Naive B cell (primary cell): ENCODE measurements at regions not wholly inside any gene's neighbourhood (a gene's known extent, or its start where the extent isn't known, plus 50 kb on each side); places are given as distances from the start of the nearest gene placed in this dataset.

ENCODE experiments used
- ATAC-seq, 2 donors: fragments of 150-1000 bp; cut with Tn5 transposase; 2 replicates each; pipeline ENCODE4 v1.10.0; 2021; ENCODE audit warnings: low read depth in 2 of 2, mild to moderate bottlenecking in 2 of 2, moderate library complexity in 2 of 2
- DNase-seq: peaks from one replicate; pipeline ENCODE4 v3.0.0; 2022
- H3K27ac Mint-ChIP-seq, 6 donors: one replicate each; pipeline ENCODE4 v1.8.0; 2020 to 2022; ENCODE audit warnings: mild to moderate bottlenecking in 6 of 6, mixed read lengths in 6 of 6, moderate library complexity in 5 of 6, inconsistent platforms in 2 of 6
- H3K27me3 Mint-ChIP-seq, 3 donors: one replicate each; pipeline ENCODE4 v1.8.0; 2021 to 2022; ENCODE audit warnings: mixed read lengths in 3 of 3, mild to moderate bottlenecking in 1 of 3
- H3K36me3 Mint-ChIP-seq, 2 donors: one replicate each; pipeline ENCODE4 v1.8.0; 2020 to 2022; ENCODE audit warnings: mixed read lengths in 2 of 2, inconsistent platforms in 1 of 2, mild to moderate bottlenecking in 1 of 2
- H3K4me1 Mint-ChIP-seq, 3 donors: one replicate each; pipeline ENCODE4 v1.8.0; 2020 to 2022; ENCODE audit warnings: mixed read lengths in 3 of 3, inconsistent platforms in 1 of 3, mild to moderate bottlenecking in 1 of 3, moderate library complexity in 1 of 3
- H3K4me3 Mint-ChIP-seq, 8 donors: one replicate each; pipeline ENCODE4 v1.8.0; 2020 to 2022; ENCODE audit warnings: mild to moderate bottlenecking in 8 of 8, mixed read lengths in 8 of 8, moderate library complexity in 8 of 8, inconsistent platforms in 2 of 8
- H3K9me3 Mint-ChIP-seq, 7 donors: one replicate each; pipeline ENCODE4 v1.8.0; 2020 to 2022; ENCODE audit warnings: mixed read lengths in 7 of 7, mild to moderate bottlenecking in 5 of 7, inconsistent platforms in 2 of 7, moderate library complexity in 1 of 7

- H3K27ac Mint-ChIP-seq, result peak overlapping the region in 1 of 6 donors; percentile 59
- peaks cover 3 to 14% of the 10 kb centered on the region in 2 donors for H3K36me3 Mint-ChIP-seq
- H3K9me3 Mint-ChIP-seq, result peaks cover under 1 to 9% (median 7%) of the 10 kb centered on the region in 7 donors
- no peak for DNase-seq
- ATAC-seq, result no peak
- peaks cover 17 to 19% (median 19%) of the 10 kb centered on the region in 3 donors for H3K4me1 Mint-ChIP-seq
- H3K27me3 Mint-ChIP-seq, result no peaks in the 10 kb centered on the region
- no peak overlapping the region for H3K4me3 Mint-ChIP-seq
Observed at GRCh38 chr4:11050766-11051165, 366.2 kb upstream of the CLNK start.

- ATAC-seq (no peak), DNase-seq (no peak)
- Mint-ChIP-seq H3K36me3 (peaks cover 11 to 25% of the 10 kb centered on the region in 2 donors), H3K4me1 (peaks cover 30 to 31% (median 31%) of the 10 kb centered on the region in 3 donors), H3K4me3 (no peak overlapping the region), H3K27me3 (no peaks in the 10 kb centered on the region), H3K9me3 (peaks cover 6 to 20% (median 13%) of the 10 kb centered on the region in 7 donors), H3K27ac (no peak overlapping the region)
Observed at GRCh38 chr4:11049001-11049400, 364.4 kb upstream of the CLNK start.

- H3K27ac Mint-ChIP-seq, result no peak overlapping the region
- peaks cover 6 to 20% (median 13%) of the 10 kb centered on the region in 7 donors for H3K9me3 Mint-ChIP-seq
- ATAC-seq (no peak), DNase-seq (no peak)
- H3K4me3 Mint-ChIP-seq, result peak overlapping the region in 1 of 8 donors; percentile 30
- H3K27me3 Mint-ChIP-seq, result no peaks in the 10 kb centered on the region
- peaks cover 11 to 25% of the 10 kb centered on the region in 2 donors for H3K36me3 Mint-ChIP-seq
- peaks cover 47 to 62% (median 62%) of the 10 kb centered on the region in 3 donors for H3K4me1 Mint-ChIP-seq
Observed at GRCh38 chr4:11042760-11043159, 358.2 kb upstream of the CLNK start.

GRCh38 chr4:11039634-11040131 lies 355.1 kb upstream of the CLNK start:
- DNase-seq (no peak), ATAC-seq (peak in 1 of 2 donors; percentile 35)
- Mint-ChIP-seq H3K27ac (peak overlapping the region in 3 of 6 donors; percentile 1 to 69 (median 39)), H3K4me3 (peak overlapping the region in 7 of 8 donors; percentile 1 to 70 (median 55)), H3K4me1 (peaks cover 36 to 47% (median 43%) of the 10 kb centered on the region in 3 donors), H3K9me3 (peaks cover 0 to 6% (median 0%) of the 10 kb centered on the region in 7 donors), H3K36me3 (peaks cover 0 to under 1% of the 10 kb centered on the region in 2 donors), H3K27me3 (no peaks in the 10 kb centered on the region)

GRCh38 chr4:11038926-11039325 lies 354.4 kb upstream of the CLNK start:
- Mint-ChIP-seq H3K4me3 (no peak overlapping the region), H3K36me3 (no peaks in the 10 kb centered on the region), H3K9me3 (no peaks in the 10 kb centered on the region), H3K27ac (peak overlapping the region in 1 of 6 donors; percentile 17), H3K4me1 (peaks cover 29 to 39% (median 35%) of the 10 kb centered on the region in 3 donors), H3K27me3 (no peaks in the 10 kb centered on the region)
- DNase-seq (no peak), ATAC-seq (no peak)

- H3K27ac Mint-ChIP-seq, result no peak overlapping the region
- ATAC-seq, result no peak
- H3K27me3 Mint-ChIP-seq, result no peaks in the 10 kb centered on the region
- peaks cover 0 to 5% (median 0%) of the 10 kb centered on the region in 7 donors for H3K9me3 Mint-ChIP-seq
- DNase-seq, result no peak
- peaks cover 22 to 26% (median 24%) of the 10 kb centered on the region in 3 donors for H3K4me1 Mint-ChIP-seq
- H3K4me3 Mint-ChIP-seq, result no peak overlapping the region
- no peaks in the 10 kb centered on the region for H3K36me3 Mint-ChIP-seq
Observed at GRCh38 chr4:11037637-11038036, 353.1 kb upstream of the CLNK start.

- H3K36me3 Mint-ChIP-seq, result peaks cover 3 to 10% of the 10 kb centered on the region in 2 donors
- H3K27me3 Mint-ChIP-seq, result no peaks in the 10 kb centered on the region
- ATAC-seq (no peak), DNase-seq (no peak)
- no peak overlapping the region for H3K4me3 Mint-ChIP-seq
- H3K27ac Mint-ChIP-seq, result peak overlapping the region in 1 of 6 donors; percentile 59
- peaks cover 5 to 18% (median 13%) of the 10 kb centered on the region in 7 donors for H3K9me3 Mint-ChIP-seq
- H3K4me1 Mint-ChIP-seq, result peaks cover 4 to 7% (median 6%) of the 10 kb centered on the region in 3 donors
Observed at GRCh38 chr4:11028334-11028733, 343.8 kb upstream of the CLNK start.

- Mint-ChIP-seq H3K4me3 (no peak overlapping the region), H3K9me3 (no peaks in the 10 kb centered on the region), H3K27me3 (no peaks in the 10 kb centered on the region), H3K4me1 (peaks cover 0 to 6% (median 4%) of the 10 kb centered on the region in 3 donors), H3K36me3 (peaks cover 0 to 3% of the 10 kb centered on the region in 2 donors), H3K27ac (peak overlapping the region in 1 of 6 donors; percentile 13)
- ATAC-seq, result no peak
- no peak for DNase-seq
Observed at GRCh38 chr4:11021333-11021732, 336.8 kb upstream of the CLNK start.

GRCh38 chr4:11019451-11020240 lies 335.1 kb upstream of the CLNK start:
- no peak for DNase-seq
- H3K27ac Mint-ChIP-seq, result no peak overlapping the region
- H3K4me3 Mint-ChIP-seq, result no peak overlapping the region

GRCh38 chr4:11014199-11014598 lies 329.6 kb upstream of the CLNK start:
- DNase-seq (no peak), ATAC-seq (no peak)
- Mint-ChIP-seq H3K4me1 (peaks cover 9 to 19% (median 17%) of the 10 kb centered on the region in 3 donors), H3K4me3 (peak overlapping the region in 1 of 8 donors; percentile 15), H3K9me3 (no peaks in the 10 kb centered on the region), H3K27ac (peak overlapping the region in 1 of 6 donors; percentile 20), H3K27me3 (no peaks in the 10 kb centered on the region), H3K36me3 (no peaks in the 10 kb centered on the region)

More at GRCh38 chr4:11019451-11020240, 335.1 kb upstream of the CLNK start:
- Mint-ChIP-seq H3K36me3 (no peaks in the 10 kb centered on the region), H3K4me1 (peaks cover 3 to 6% (median 5%) of the 10 kb centered on the region in 3 donors), H3K27me3 (no peaks in the 10 kb centered on the region), H3K9me3 (no peaks in the 10 kb centered on the region)
- ATAC-seq, result no peak

- Mint-ChIP-seq H3K36me3 (peaks cover 0 to 7% of the 10 kb centered on the region in 2 donors), H3K27ac (no peak overlapping the region), H3K27me3 (no peaks in the 10 kb centered on the region), H3K9me3 (peaks cover 0 to 9% (median 3%) of the 10 kb centered on the region in 7 donors), H3K4me3 (peak overlapping the region in 1 of 8 donors; percentile 26), H3K4me1 (peaks cover 9 to 19% (median 17%) of the 10 kb centered on the region in 3 donors)
- ATAC-seq, result no peak
- no peak for DNase-seq
Observed at GRCh38 chr4:11013094-11013664, 328.6 kb upstream of the CLNK start.

GRCh38 chr4:11011249-11011648 lies 326.7 kb upstream of the CLNK start:
- no peak overlapping the region for H3K4me3 Mint-ChIP-seq
- H3K27me3 Mint-ChIP-seq, result no peaks in the 10 kb centered on the region
- H3K9me3 Mint-ChIP-seq, result peaks cover 0 to 10% (median 5%) of the 10 kb centered on the region in 7 donors
- DNase-seq (no peak), ATAC-seq (no peak)
- H3K27ac Mint-ChIP-seq, result no peak overlapping the region
- H3K36me3 Mint-ChIP-seq, result peaks cover 0 to 17% of the 10 kb centered on the region in 2 donors
- peaks cover 17 to 18% (median 17%) of the 10 kb centered on the region in 3 donors for H3K4me1 Mint-ChIP-seq

GRCh38 chr4:11010624-11011023 lies 326.1 kb upstream of the CLNK start:
- peaks cover 0 to 10% (median 5%) of the 10 kb centered on the region in 7 donors for H3K9me3 Mint-ChIP-seq
- no peak for ATAC-seq
- no peak for DNase-seq
- no peaks in the 10 kb centered on the region for H3K27me3 Mint-ChIP-seq
- H3K4me1 Mint-ChIP-seq, result peaks cover 22 to 23% (median 23%) of the 10 kb centered on the region in 3 donors
- no peak overlapping the region for H3K27ac Mint-ChIP-seq
- no peak overlapping the region for H3K4me3 Mint-ChIP-seq
- peaks cover 0 to 17% of the 10 kb centered on the region in 2 donors for H3K36me3 Mint-ChIP-seq
